BLaER1 (cell line): ENCODE measurements at regions not wholly inside any gene's neighbourhood (a gene's known extent, or its start where the extent isn't known, plus 50 kb on each side); places are given as distances from the start of the nearest gene placed in this dataset.

ENCODE experiments used
- H3K27ac ChIP-seq: shearing (Covaris generic); formaldehyde crosslinking; 2 replicates; pipeline ENCODE4 v1.8.1; 2022
- H3K27me3 ChIP-seq: shearing (Covaris generic); formaldehyde crosslinking; 2 replicates; pipeline ENCODE4 v1.8.1; 2022
- H3K36me3 ChIP-seq: shearing (Covaris generic); formaldehyde crosslinking; 2 replicates; pipeline ENCODE4 v1.8.1; 2022
- H3K4me1 ChIP-seq: shearing (Covaris generic); formaldehyde crosslinking; 2 replicates; pipeline ENCODE4 v1.8.1; 2022
- H3K4me2 ChIP-seq: shearing (Covaris generic); formaldehyde crosslinking; 2 replicates; pipeline ENCODE4 v1.8.1; 2022
- H3K4me3 ChIP-seq: shearing (Covaris generic); formaldehyde crosslinking; 2 replicates; pipeline ENCODE4 v1.8.1; 2022
- H3K9ac ChIP-seq: shearing (Covaris generic); formaldehyde crosslinking; 2 replicates; pipeline ENCODE4 v1.8.1; 2022
- H3K9me3 ChIP-seq: shearing (Covaris generic); formaldehyde crosslinking; 2 replicates; pipeline ENCODE4 v1.8.1; 2022
- H4K20me1 ChIP-seq: shearing (Covaris generic); formaldehyde crosslinking; 2 replicates; pipeline ENCODE4 v1.8.1; 2022
- Cebpa-rat ChIP-seq: shearing (Covaris generic); IDR thresholded peaks from 2 replicates; pipeline ENCODE4 v1.8.1; 2022

- no peaks in the 10 kb centered on the region for H3K4me1 ChIP-seq
- TF ChIP-seq Cebpa-rat: no peak
- H3K27me3 ChIP-seq: no peaks in the 10 kb centered on the region
- no peak overlapping the region for H3K27ac ChIP-seq
- no peak overlapping the region for H3K4me2 ChIP-seq
- H3K36me3 ChIP-seq: no peaks in the 10 kb centered on the region
- no peaks in the 10 kb centered on the region for H4K20me1 ChIP-seq
- H3K9ac ChIP-seq: no peak overlapping the region
- H3K9me3 ChIP-seq: no peaks in the 10 kb centered on the region
- no peak overlapping the region for H3K4me3 ChIP-seq
Observed at GRCh38 chr3:27985369-27986035, 255.9 kb upstream of the CMC1 start.

GRCh38 chr3:27986234-27986879 is 255.1 kb upstream of the CMC1 start:
- Histone ChIP-seq H3K27ac (no peak overlapping the region), H3K4me3 (no peak overlapping the region), H3K27me3 (no peaks in the 10 kb centered on the region), H3K9me3 (no peaks in the 10 kb centered on the region), H3K36me3 (no peaks in the 10 kb centered on the region), H3K4me2 (no peak overlapping the region), H3K9ac (no peak overlapping the region), H4K20me1 (no peaks in the 10 kb centered on the region), H3K4me1 (no peaks in the 10 kb centered on the region)
- no peak for TF ChIP-seq Cebpa-rat

GRCh38 chr3:27990324-27990723 is 251.1 kb upstream of the CMC1 start:
- H4K20me1 ChIP-seq: no peaks in the 10 kb centered on the region
- H3K9ac ChIP-seq: no peak overlapping the region
- no peak overlapping the region for H3K4me3 ChIP-seq
- no peak overlapping the region for H3K27ac ChIP-seq
- TF ChIP-seq Cebpa-rat: no peak
- H3K4me1 ChIP-seq: no peaks in the 10 kb centered on the region
- H3K4me2 ChIP-seq: no peak overlapping the region
- H3K36me3 ChIP-seq: no peaks in the 10 kb centered on the region
- no peaks in the 10 kb centered on the region for H3K9me3 ChIP-seq
- no peaks in the 10 kb centered on the region for H3K27me3 ChIP-seq

GRCh38 chr3:27990837-27991236 is 250.6 kb upstream of the CMC1 start:
- no peaks in the 10 kb centered on the region for H3K4me1 ChIP-seq
- no peak overlapping the region for H3K4me2 ChIP-seq
- no peaks in the 10 kb centered on the region for H3K9me3 ChIP-seq
- no peaks in the 10 kb centered on the region for H4K20me1 ChIP-seq
- H3K36me3 ChIP-seq: no peaks in the 10 kb centered on the region
- H3K4me3 ChIP-seq: no peak overlapping the region
- H3K27me3 ChIP-seq: no peaks in the 10 kb centered on the region
- no peak for TF ChIP-seq Cebpa-rat
- no peak overlapping the region for H3K9ac ChIP-seq
- no peak overlapping the region for H3K27ac ChIP-seq

DNA sequence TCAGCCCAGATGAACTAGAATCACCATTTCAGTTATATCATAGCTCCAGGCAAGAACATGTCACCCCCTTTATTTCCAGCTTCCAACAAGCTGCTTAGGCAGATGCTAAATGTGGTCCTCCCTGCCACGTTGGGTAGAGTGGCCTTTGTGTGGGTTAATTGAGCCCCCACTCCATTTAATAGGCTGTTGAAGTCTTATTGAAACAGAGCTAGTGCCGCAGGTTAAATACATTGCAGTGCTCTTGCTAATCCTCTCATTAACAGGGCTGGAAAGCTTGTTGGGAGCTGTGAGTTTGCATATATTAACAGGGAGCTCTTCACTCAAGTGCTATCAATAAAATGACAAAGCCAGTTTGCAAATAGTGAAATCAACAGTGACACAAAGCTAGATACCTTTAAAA is 248.4 kb upstream of the CMC1 start:
- Histone ChIP-seq H3K36me3 (no peaks in the 10 kb centered on the region), H4K20me1 (no peaks in the 10 kb centered on the region), H3K4me3 (no peak overlapping the region), H3K27ac (no peak overlapping the region), H3K9ac (no peak overlapping the region), H3K4me1 (no peaks in the 10 kb centered on the region), H3K27me3 (no peaks in the 10 kb centered on the region), H3K9me3 (no peaks in the 10 kb centered on the region), H3K4me2 (no peak overlapping the region)
- TF ChIP-seq Cebpa-rat: no peak

- H3K27ac ChIP-seq: no peak overlapping the region
- H3K27me3 ChIP-seq: no peaks in the 10 kb centered on the region
- no peak for TF ChIP-seq Cebpa-rat
- H3K4me3 ChIP-seq: no peak overlapping the region
- no peak overlapping the region for H3K9ac ChIP-seq
- no peaks in the 10 kb centered on the region for H3K4me1 ChIP-seq
- no peaks in the 10 kb centered on the region for H3K36me3 ChIP-seq
- peaks cover 33% of the 10 kb centered on the region for H3K9me3 ChIP-seq
- H4K20me1 ChIP-seq: no peaks in the 10 kb centered on the region
- no peak overlapping the region for H3K4me2 ChIP-seq
Observed at GRCh38 chr3:28000608-28001007, 240.8 kb upstream of the CMC1 start.

GRCh38 chr3:28008235-28008634 is 233.2 kb upstream of the CMC1 start:
- Histone ChIP-seq H3K27me3 (no peaks in the 10 kb centered on the region), H3K4me2 (peak overlapping the region; percentile 67)

GRCh38 chr3:28012830-28013229 is 228.6 kb upstream of the CMC1 start:
- Histone ChIP-seq H3K9ac (no peak overlapping the region), H4K20me1 (no peaks in the 10 kb centered on the region), H3K4me3 (no peak overlapping the region), H3K4me1 (peaks cover 20% of the 10 kb centered on the region), H3K27me3 (no peaks in the 10 kb centered on the region), H3K4me2 (no peak overlapping the region), H3K27ac (no peak overlapping the region), H3K9me3 (0 out of 2 replicates have a peak, but pooled peaks cover 6% of the 10 kb centered on the region), H3K36me3 (no peaks in the 10 kb centered on the region)
- TF ChIP-seq Cebpa-rat: no peak

More at GRCh38 chr3:28008235-28008634, 233.2 kb upstream of the CMC1 start:
- H3K27ac ChIP-seq: peak overlapping the region; percentile 50; the same call in 1 of the 2 replicates
- peak overlapping the region; percentile 31; the same call in 1 of the 2 replicates for H3K4me3 ChIP-seq
- peaks cover 24% of the 10 kb centered on the region for H3K4me1 ChIP-seq
- no peaks in the 10 kb centered on the region for H4K20me1 ChIP-seq
- no peak for TF ChIP-seq Cebpa-rat
- H3K36me3 ChIP-seq: no peaks in the 10 kb centered on the region
- peaks cover 12% of the 10 kb centered on the region for H3K9me3 ChIP-seq
- H3K9ac ChIP-seq: peak overlapping the region; percentile 59; the same call in 1 of the 2 replicates

GRCh38 chr3:28013864-28014473 is 227.4 kb upstream of the CMC1 start:
- no peak overlapping the region; the same call in 1 of the 2 replicates for H3K4me2 ChIP-seq
- no peak overlapping the region for H3K9ac ChIP-seq
- no peaks in the 10 kb centered on the region for H4K20me1 ChIP-seq
- no peaks in the 10 kb centered on the region for H3K36me3 ChIP-seq
- no peak for TF ChIP-seq Cebpa-rat
- peaks cover 9% of the 10 kb centered on the region for H3K4me1 ChIP-seq
- H3K9me3 ChIP-seq: 0 out of 2 replicates have a peak, but pooled peaks cover 6% of the 10 kb centered on the region
- no peak overlapping the region for H3K27ac ChIP-seq
- no peak overlapping the region for H3K4me3 ChIP-seq
- no peaks in the 10 kb centered on the region for H3K27me3 ChIP-seq

GRCh38 chr3:28018925-28019718 is 222.3 kb upstream of the CMC1 start:
- Histone ChIP-seq H3K9me3 (peaks cover 12% of the 10 kb centered on the region), H3K27ac (no peak overlapping the region), H3K4me2 (no peak overlapping the region), H3K36me3 (no peaks in the 10 kb centered on the region), H3K4me3 (no peak overlapping the region), H3K27me3 (no peaks in the 10 kb centered on the region), H3K4me1 (peaks cover 2% of the 10 kb centered on the region), H4K20me1 (no peaks in the 10 kb centered on the region), H3K9ac (no peak overlapping the region)
- TF ChIP-seq Cebpa-rat: no peak
